GM19463 (cell line): ENCODE measurements at regions not wholly inside any gene's neighbourhood (a gene's known extent, or its start where the extent isn't known, plus 50 kb on each side); places are given as distances from the start of the nearest gene placed in this dataset.
"Not testable (repeated sequence)": the region's sequence is repeated elsewhere in the genome, so short reads cannot be mapped to it uniquely, and the experiment has no call there.

Experiments used
- ATAC-seq: cut with Tn5 transposase; IDR thresholded peaks from one replicate; pipeline ENCODE4 v1.9.1; 2021; ENCODE audit warnings: mild to moderate bottlenecking, moderate library complexity; ENCODE audit not compliant: unreplicated experiment

DNA sequence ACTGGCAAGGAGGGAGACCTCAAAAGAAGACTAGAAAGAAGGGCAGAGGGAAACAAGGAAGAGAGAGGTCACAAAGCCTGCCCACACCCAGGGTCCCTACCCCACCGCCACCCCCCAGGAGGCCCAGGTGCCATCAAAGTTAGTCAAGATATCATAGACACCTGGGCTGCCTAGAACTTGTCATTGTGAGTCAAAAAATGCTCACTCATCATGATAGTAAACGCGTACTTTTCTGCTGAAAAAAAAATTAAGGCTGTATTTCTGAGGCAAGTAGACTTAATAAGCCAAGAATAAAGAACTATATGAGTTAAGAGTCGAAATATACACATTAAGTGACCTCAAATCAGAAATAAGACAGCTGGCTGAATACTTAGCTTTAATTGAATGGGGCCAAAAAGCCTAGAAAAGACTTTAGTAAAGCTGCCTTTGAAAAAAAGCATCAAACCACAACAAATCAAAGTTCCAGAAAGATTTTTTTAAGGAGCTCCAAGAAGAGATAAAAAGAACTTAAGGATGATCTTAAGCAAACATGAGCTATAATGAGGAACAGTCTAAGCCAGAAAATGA, 415.5 kb upstream of the PPP2R3A start:
- ATAC-seq, result no peak

DNA sequence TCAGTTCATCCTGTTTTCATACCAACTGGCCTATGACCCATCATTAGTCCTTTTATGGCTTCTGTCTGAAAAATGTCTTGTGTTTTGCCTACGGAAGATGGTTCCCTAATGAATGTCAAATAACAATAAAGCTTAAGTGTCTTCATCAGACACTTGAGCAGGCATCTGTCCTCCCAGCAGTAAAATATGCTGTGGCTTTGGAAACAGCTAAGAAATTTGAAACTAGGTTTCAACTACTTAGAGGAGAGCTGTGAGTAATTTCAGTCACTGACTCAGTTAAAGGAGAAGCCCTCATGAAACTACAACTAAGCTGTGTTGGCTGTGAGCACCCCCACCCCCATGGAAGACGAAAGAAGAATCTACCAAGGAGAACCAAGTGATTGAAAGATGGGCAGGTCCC, 409.4 kb upstream of the PPP2R3A start:
- ATAC-seq, result no peak

- no peak for ATAC-seq
Observed at GRCh38 chr3:135558150-135558783, 407.3 kb upstream of the PPP2R3A start.

DNA sequence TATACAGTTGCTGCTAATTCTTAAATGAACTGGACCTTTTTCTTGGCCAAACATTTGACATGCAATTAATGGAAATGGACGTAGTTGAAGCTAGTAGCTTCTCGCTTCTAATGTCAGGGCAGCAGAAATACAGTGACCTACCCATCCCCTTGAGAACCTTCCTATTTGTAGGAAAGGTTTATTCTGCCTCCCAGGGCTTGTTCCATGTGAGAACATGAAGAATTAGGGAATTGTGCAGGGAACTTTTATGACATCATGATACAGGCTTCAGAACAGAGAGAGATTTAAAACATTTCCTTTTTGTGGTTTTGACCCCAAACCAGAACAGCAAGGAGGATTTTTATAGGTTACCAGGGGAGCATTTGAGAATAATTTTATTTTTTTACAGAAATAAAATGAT, 406.6 kb upstream of the PPP2R3A start:
- ATAC-seq, result no peak

DNA sequence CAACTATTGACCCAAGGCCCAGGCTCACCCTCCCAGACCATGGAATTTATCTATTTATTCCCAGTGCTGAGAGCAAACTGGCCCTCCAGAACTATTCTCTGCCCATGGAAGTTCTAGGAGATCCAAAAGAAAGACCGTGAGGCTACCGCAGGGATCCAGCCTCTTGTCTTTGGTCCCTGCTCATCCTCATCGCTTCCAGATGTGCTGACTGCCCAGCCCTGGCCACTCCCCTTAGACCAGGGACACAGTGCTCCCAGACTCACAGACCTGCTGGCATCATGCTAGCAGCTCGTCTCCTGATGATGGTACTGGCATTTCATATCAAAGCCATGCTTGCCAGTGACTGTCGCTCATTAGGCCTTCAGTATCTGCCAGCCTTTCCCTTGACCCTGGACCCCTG, 405.7 kb upstream of the PPP2R3A start:
- no peak for ATAC-seq

DNA sequence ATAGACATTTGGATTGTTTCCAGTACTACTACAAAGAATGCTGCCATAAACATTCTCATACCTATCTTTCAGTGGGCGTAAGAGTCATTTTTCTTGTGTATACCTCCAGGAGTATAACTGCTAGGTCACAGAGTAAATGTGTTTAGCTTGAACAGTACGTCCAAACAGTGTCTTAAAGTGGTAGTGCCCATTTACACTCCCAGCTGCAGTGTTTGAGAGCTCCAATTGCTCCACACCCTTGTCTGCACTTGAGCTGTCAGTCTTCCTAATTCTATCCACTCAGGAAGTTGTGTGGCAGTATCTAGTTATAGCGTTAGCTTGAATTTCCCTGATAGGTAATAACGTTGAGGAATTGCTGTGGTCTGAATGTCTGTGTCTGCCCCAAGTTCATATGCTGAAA, 404.7 kb upstream of the PPP2R3A start:
- no peak for ATAC-seq

GRCh38 chr3:135564696-135565095, 400.8 kb upstream of the PPP2R3A start:
- no peak for ATAC-seq

- no peak for ATAC-seq
Observed at GRCh38 chr3:135565546-135565945, 400.0 kb upstream of the PPP2R3A start.

- ATAC-seq, result no peak
Observed at GRCh38 chr3:135567223-135567622, 398.3 kb upstream of the PPP2R3A start.

GRCh38 chr3:135576751-135577150, 388.8 kb upstream of the PPP2R3A start:
- no peak for ATAC-seq

GRCh38 chr3:135581806-135582205, 383.7 kb upstream of the PPP2R3A start:
- no peak for ATAC-seq

- no peak for ATAC-seq
Observed at GRCh38 chr3:135582800-135583199, 382.7 kb upstream of the PPP2R3A start.

GRCh38 chr3:135596563-135596962, 369.0 kb upstream of the PPP2R3A start:
- no peak for ATAC-seq

DNA sequence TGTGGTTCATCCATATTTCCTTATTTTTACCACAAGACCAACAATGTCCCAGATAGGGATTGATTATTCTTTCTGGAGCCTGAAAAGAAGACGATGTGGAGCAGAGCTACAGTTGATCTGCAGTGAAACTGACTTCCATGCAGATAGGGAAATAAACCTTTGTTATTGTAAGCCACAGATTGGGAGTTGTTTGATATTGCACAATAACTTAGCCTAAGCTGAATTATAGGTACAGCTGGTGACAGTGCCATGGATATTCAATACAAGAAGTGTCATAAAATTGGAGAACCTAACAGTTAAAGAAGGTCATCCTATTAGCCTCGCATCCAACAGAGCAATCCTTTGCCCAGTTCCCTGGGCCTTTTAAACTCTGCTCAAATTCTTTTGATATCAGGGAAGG, 367.7 kb upstream of the PPP2R3A start:
- no peak for ATAC-seq

- no peak for ATAC-seq
Observed at GRCh38 chr3:135598597-135598996, 366.9 kb upstream of the PPP2R3A start.

DNA sequence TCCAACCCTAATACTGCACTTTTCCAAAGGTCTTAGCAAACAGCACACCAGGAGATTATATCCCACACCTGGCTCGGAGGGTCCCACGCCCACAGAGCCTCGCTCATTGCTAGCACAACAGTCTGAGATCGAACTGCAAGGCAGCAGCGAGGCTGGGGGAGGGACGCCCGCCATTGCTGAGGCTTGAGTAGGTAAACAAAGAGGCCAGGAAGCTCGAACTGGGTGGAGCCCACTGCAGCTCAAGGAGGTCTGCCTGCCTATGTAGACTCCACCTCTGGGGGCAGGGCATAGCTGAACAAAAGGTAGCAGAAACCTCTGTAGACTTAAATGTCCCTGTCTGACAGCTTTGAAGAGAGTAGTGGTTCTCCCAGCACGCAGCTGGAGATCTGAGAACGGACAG, 361.0 kb upstream of the PPP2R3A start:
- not testable (repeated sequence) for ATAC-seq

DNA sequence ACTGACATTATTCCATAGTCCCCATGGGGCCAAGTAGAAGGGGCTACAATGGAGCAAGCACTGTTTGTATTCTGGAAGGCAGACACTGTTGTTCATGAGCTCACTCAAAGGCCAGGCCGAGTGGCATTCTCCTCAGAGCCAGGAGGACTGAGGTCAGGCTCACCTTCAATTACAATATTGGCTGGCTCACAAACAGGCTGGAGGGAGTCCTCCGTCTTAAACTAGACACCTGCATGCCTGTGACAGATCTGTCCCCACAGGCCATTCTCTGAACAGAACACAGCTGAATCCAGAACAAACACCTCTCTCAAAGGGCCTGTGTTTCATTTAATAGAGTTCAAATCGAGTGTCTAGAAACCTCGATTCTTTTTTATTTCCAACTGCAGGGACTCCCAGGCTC, 347.4 kb upstream of the PPP2R3A start:
- no peak for ATAC-seq

DNA sequence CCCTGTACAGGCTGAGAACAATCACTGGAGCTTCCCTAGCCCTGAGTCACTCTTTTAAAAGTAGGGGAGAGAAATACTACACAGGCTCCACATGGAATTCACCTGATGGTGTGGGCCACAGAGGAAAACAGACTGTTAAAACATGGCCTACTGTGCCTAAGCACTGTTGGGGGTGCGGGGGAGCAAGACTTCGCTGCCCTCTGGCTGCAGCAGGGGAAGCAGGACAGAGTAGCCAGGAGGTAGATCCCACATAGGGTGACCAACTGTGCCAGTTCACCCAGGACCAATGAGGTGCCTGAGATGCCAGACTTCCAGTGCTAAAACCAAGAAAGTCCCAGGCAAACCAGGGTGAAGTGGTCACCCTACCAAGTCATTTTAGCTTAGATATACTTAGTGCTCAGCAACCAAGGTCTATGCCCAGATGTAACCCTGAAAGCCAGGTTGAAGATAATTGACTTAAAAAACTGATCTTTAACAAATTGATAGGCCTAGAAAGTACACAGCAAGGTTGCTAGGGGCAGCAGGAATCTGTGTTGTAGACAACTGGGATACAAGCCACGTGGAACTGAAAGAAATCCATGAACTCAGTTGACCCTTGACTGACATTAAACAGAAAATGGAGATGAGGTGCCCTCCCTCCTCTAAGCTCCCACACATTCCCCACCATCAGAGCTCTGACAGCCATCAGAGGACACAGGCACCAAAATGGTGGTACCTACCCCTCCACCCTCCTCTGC, 344.2 kb upstream of the PPP2R3A start:
- ATAC-seq, result no peak

DNA sequence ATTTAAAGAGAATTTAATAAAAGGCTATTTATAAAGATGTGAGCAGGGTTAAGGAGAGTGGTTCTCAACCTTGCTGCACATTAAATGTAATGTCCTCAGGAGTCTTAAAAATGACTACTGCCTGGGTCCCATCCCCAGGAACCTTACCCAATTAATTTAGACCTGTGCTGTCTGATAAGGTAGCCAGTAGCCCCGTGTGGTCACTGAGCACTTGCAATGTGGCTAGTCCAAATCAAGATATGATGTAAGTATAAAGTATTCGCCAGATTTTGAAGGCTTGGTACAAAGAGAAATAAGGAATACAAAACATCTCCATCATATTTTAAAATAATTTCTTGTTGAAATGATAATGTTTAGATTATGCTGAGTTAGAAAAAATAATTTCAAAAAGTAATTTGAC, 343.3 kb upstream of the PPP2R3A start:
- no peak for ATAC-seq

GRCh38 chr3:135622656-135623055, 342.9 kb upstream of the PPP2R3A start:
- no peak for ATAC-seq

DNA sequence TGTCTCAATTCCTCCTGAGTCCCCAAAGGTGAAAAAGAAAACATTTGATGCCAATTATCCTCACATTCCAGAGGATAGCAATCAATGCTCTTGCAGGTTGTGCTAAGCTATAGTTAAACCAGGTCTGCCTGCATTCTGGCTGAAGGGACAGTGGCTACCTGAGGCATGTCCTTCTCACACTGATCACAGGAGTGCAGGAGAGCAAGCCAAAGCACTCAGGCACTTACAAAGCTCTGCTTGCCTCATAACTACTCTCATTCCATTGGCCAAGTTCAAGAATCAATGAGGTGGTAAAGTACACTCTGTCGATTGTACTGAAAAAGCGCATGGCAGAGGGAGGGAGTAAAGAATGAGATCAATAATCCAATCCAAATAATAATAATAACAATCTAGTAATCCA, 342.0 kb upstream of the PPP2R3A start:
- no peak for ATAC-seq

DNA sequence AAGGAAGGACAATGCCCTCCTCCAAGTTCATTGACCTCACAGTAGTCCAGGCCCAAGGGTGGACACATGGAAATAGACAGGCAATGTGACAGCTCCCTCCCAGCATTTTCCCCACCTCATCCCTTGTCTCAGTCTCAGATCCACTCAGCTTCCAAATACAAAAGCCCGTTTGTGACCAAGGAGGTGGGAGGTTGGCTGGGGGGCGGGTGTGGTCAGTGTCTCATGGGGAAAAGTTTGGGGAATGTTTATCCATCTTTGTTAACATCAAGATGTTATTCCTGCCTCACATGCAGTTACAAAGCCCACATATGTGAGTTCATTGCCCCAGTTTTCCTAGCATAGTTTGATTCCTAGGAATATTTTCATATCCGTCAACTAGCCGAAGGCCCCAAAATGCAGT, 338.5 kb upstream of the PPP2R3A start:
- no peak for ATAC-seq
